SW480 (cell line): ENCODE measurements at regions not wholly inside any gene's neighbourhood (a gene's known extent, or its start where the extent isn't known, plus 50 kb on each side); places are given as distances from the start of the nearest gene placed in this dataset.
"Not testable (repeated sequence)": the region's sequence is repeated elsewhere in the genome, so short reads cannot be mapped to it uniquely, and the experiment has no call there.

ENCODE experiments used
- DNase-seq: peaks from one replicate; pipeline ENCODE4 v3.0.0-alpha.2; 2016; ENCODE audit warnings: low spot score

- no peak for DNase-seq
Observed at GRCh38 chr17:34472363-34472762, 107.0 kb upstream of the TMEM132E start.

DNA sequence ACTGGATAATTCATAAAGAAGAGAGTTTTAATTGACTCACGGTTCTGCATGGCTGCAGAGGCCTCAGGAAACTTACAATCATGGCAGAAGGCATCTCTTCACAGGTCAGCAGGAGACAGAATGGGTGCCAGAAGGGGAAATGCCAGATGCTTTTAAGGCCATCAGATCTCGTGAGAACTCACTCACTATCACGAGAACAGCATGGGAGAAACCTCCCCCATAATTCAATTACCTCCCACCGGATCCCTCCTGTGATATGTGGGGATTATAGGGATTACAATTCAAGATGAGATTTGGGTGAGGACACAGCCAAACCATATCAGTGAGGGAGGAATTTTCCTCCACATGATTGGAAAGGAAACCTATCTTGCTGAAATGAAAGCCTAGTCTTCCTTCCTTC lies 108.1 kb upstream of the TMEM132E start:
- not testable (repeated sequence) for DNase-seq

DNA sequence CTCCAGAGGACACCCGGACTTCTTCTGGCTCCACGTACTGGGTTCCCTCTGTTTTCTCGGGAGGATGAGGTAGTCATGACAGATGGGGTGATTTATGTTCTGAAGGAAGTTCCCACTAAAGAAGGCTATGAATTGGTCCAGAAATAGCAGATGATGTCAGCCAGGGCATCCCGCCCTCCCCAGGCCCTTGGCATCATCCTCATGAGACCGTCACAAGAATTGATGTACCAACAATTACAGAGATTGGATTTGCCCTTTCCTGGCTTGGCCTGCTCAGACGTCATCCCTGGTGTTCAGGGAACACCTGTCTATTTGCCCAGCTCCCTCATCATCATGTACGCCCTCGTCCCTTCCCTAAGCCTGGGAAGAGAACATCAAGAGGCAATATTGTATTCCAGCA lies 102.8 kb upstream of the CCL1 start:
- DNase-seq, result no peak

DNA sequence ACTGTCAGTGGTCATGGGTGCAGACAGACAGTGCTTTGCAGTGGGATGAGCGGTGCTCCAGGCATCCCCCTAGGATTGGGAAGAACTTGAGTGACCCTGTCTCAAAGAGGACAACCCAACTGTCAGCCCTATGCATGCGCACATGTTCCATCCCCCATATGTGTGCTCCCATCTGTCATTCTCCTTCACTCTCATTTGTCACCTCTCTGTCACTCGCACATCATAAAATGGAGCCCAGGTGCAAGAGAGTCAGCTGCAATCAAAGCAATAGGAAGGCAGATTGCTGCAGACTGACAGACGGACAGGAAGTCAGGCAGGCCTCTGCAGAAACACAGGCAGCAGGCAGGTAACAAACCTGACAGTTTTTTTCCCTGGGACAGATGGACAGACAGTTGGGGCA lies 101.8 kb upstream of the CCL1 start:
- no peak for DNase-seq

DNA sequence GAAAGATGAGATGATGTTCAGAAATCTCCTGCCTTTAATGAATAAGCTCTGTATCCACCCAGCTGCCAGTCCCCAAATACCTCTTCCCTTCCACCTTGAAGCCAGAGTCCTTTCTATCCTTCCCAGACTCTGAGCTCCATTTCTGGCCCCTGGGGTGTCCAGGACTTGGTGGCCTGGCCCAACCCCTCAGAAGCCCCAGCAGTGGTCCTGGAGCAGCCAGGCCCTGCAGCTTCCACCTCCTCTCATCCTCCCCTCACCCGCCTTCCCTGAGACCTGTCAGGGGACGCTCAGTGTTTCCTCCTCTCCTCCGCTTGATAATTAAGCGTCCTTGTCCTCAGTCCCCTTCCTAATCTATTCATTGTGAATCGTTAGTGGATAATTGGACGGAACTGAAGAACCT lies 95.2 kb upstream of the CCL1 start:
- no peak for DNase-seq

DNA sequence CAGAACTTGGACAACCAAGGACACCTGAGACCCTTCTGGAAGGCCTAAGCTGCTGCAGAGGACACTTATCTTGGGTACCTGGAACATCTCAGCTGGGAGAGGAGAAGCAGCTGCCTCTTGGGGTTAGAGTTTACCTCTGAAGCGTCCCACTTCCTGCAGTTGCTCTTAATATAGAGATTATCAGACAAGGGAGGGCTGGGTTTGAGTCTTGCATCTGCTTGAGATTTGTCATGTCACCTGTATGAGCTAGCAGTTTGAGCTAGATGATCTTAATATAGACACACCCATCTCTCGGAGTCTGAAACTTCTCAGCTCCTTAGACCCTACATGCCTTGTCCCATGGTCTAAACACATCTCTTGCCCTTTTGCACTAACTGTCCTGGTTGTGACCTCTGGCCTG lies 93.1 kb upstream of the CCL1 start:
- DNase-seq, result no peak

- peak; percentile 5 for DNase-seq
Observed at GRCh38 chr17:34452769-34453168, 89.7 kb upstream of the CCL1 start.

DNA sequence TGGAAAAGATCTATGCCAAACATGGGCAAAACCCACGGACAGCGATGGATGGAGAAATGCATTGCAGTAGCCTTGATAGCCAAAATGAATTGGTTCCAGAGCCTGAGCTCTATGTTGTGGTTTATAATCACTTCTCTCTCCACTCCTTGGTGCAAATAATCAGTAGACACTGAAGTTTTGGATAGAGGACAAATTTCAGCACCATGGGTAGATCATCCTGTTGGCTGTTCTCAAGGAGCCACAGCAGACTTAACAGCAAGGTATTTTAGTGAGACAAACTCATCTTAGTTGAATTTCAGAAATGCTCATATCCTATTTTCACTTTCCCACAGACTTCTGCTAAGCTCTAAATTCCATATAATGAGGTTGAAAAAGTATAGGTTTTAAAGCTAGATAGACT lies 88.3 kb upstream of the CCL1 start:
- DNase-seq, result no peak

GRCh38 chr17:34447406-34447805 lies 84.4 kb upstream of the CCL1 start:
- no peak for DNase-seq

- no peak for DNase-seq
Observed at GRCh38 chr17:34445101-34445500, 82.1 kb upstream of the CCL1 start.

- DNase-seq, result peak; percentile 20
Observed at GRCh38 chr17:34443619-34444469, 80.8 kb upstream of the CCL1 start.

DNA sequence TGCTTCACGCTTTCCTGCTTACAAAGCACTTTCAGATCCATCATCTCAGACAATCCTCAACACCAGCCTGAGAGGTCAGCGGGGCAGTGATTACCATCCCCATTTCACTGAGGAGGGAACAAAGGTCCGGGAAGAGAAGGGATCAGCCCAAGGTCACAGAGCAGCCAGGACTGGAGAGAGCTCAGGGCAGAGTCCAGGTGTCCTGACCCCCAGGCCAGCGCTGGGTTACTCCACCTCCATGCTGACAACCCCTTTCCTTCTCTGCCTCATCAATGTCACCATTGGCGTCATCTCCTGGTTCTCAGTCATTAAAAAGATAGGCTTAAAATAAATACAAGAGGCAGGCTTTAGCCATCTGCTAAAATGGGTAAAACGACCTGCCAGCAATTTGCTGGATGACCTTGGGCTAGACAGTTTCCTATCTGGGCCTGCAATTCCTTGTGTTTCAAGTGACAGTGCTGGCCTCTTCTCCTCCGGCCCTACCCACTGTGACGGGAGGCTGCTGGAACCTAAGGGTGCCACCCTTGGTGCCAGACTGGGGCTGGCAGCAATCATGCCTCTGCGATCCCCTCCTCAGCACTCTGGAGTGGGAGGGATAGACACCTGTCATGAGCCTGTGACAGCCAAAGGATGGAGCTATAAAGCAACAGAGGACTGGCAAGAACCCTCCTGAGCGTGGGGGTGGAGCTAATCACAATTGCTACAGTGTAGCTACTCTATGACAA lies 79.5 kb upstream of the CCL1 start:
- no peak for DNase-seq

- no peak for DNase-seq
Observed at GRCh38 chr17:34437188-34437587, 74.2 kb upstream of the CCL1 start.

DNA sequence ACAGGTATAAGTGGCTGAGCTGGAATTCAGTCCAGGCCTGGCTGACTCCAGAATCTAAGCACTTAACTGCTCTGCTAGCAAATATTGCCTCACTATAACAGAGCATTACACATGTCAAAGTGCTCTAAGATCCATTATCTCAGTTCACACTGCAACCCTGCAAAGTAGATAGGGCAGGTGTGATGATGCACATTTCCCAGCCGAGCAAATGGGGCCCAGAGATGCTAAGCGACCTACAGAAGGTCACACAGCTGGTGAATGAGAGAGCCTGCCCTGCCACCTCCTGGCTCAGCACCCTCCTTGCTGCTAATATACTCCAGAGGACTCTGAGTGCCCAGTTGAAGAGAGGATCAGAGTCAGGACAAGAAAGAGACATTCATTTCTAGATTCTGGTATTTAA lies 73.6 kb upstream of the CCL1 start:
- no peak for DNase-seq

DNA sequence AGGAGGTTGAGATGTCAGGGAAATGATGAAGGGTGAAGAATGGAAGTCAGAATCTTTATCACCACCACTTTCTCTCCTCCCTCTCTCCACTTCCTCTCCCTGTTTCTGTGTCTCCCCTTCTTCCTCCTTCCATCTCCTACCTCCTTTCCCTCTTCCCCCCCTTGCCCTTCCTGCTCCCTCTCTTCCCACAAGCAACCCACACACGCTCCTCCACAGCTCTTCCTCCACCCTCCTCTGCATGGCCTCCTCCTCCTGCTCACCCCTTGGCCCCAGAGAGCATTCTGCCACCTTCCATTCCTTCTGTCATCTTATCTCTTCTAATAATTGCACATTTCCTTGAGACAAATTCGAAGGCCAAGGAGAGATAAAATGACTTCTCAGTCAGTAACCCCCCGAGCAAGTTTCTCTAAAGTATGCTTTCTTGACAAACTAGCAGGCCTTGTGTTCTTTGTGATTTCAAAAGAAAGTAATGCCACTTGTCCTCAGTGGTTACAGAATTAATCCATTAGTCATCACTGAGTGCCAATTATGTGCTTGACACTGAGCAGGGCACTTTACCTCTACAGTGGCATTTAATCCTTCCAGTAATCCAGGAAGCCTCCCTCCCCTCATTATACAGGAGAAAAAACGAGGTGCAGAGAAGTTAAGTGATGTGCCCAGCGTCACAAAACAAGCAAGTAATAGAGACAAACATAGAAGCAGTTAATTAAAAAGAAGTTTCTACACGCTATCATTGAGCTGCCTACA lies 72.3 kb upstream of the CCL1 start:
- DNase-seq, result no peak

DNA sequence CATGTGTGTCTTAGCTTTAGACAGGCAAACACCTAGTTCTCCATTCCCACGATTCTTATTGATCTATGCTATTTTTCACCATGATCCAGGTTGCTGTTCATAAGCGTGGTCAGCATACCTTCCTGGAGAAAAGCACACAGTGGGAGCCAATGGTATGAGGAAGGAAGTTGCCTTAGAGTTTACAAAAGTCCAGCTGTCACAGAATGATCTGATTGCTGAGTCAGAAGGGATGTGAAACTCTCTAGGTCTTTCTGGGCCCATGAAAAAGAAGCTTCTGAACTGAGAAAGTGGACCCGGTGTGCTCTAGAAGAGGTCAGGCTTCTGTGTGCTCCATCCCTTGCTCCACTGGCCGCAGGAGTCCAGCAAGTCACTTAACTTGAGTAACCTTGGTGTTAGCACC lies 71.0 kb upstream of the CCL1 start:
- DNase-seq, result no peak

- no peak for DNase-seq
Observed at GRCh38 chr17:34424814-34425491, 61.9 kb upstream of the CCL1 start.

DNA sequence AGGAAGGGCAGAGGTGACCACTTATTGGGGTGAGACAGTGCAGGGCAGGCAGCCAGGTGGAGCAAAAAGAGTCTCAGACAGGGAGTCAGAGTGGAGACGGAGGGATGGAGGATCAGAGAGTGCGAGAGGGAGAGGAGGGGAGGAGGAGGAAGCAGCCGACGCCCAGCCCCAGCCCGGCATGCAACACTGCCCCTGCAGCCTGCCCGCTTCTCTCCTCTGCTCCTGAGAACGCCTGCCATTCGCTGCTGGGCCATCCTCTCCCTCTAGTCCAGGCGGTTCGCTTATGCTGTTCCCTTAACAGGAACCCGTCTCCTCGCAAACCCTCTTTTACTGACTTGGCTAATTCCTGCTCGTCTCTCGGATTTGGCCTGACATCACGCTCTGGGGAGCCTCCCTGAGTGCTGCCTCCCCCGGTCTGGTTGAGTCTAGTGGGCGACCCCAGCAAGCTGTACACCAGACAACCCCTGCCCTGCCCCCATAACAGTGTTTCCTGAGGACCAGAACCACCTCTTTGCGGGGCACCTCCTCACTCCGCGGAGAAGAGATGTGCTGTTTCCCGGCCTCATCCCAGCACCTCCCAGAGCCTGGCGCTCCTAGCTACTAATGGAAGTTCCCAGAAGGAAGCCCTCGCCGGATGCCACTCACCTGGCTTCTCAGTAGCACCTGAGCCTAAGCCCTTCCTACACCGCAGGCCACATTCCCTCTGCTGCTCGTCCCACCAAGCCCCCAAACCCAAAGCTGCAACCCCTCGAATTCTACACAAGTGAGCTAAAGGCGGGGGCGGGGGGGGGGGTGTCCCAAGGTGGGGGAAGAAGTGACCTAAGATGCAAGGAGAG lies 61.2 kb upstream of the CCL1 start:
- DNase-seq, result no peak

DNA sequence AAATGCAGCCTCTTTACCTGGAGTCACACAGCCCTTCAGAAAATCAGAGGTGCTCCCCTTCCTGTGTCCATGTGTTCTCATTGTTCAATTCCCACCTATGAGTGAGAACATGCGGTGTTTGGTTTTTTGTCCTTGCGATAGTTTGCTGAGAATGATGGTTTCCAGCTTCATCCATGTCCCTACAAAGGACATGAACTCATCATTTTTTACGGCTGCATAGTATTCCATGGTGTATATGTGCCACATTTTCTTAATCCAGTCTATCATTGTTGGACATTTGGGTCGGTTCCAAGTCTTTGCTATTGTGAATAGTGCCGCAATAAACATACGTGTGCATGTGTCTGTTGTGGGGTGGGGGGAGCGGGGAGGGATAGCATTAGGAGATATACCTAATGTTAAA lies 60.3 kb upstream of the CCL1 start:
- not testable (repeated sequence) for DNase-seq

- DNase-seq, result no peak
Observed at GRCh38 chr17:34420900-34421299, 57.9 kb upstream of the CCL1 start.

DNA sequence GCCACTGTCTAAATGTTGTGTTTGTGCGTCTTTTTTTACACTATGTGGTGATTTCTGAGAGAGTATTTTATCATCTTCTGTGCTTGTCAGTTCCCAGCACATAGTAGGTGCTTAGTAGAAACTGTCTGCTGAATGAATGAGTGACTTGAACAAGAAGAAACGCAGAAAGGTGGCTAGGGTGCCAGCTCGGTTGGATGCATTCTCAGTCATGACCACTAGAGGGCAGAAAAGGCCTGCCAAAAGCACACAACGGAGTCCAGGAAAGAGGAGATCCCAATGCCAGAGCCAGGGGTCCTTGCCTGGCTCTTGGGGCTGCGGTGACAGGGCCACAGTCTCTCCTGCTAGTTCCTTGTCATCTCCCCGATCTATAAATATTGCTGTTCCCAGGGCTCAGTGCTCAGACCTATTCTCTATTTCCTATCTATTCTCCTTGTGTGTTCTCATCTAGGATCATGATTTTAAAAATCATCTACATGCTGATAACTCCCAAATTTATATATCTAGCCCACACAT lies 57.3 kb upstream of the CCL1 start:
- DNase-seq, result peak; percentile 44
